ENCODE measurements at regions not wholly inside any gene's neighbourhood (a gene's known extent, or its start where the extent isn't known, plus 50 kb on each side); places are given as distances from the start of the nearest gene placed in this dataset.
"Not testable (repeated sequence)": the region's sequence is repeated elsewhere in the genome, so short reads cannot be mapped to it uniquely, and the experiment has no call there.

GRCh38 chr2:16973586-16974286 is 308.1 kb upstream of the CYRIA start:
- DNase-seq (ENCODE audit: low read depth in 1 of 2, low spot score in 1 of 2): no peak
- Histone ChIP-seq H3K4me3 (no peak overlapping the region), H3K9me3 (ENCODE audit: low read depth) (no peaks in the 10 kb centered on the region)

GRCh38 chr2:16972276-16972675 is 306.6 kb upstream of the CYRIA start:
- no peaks in the 10 kb centered on the region for H3K27me3 ChIP-seq
- TF ChIP-seq CTCF (IDR thresholded peaks at IDR 0.05; ENCODE audit: low read depth, low read length): no peak
- no peaks in the 10 kb centered on the region for H3K4me1 ChIP-seq (ENCODE audit: low read depth)
- H3K4me3 ChIP-seq: no peak overlapping the region
- no peaks in the 10 kb centered on the region for H3K36me3 ChIP-seq
- no peaks in the 10 kb centered on the region for H3K9me3 ChIP-seq (ENCODE audit: low read depth)
- no peak overlapping the region for H3K27ac ChIP-seq
- DNase-seq (ENCODE audit: low read depth in 1 of 2, low spot score in 1 of 2): no peak

More at GRCh38 chr2:16973586-16974286, 308.1 kb upstream of the CYRIA start:
- TF ChIP-seq CTCF (IDR thresholded peaks at IDR 0.05; ENCODE audit: low read depth, low read length): no peak
- no peaks in the 10 kb centered on the region for H3K4me1 ChIP-seq (ENCODE audit: low read depth)
- H3K27ac ChIP-seq: no peak overlapping the region
- no peaks in the 10 kb centered on the region for H3K36me3 ChIP-seq
- no peaks in the 10 kb centered on the region for H3K27me3 ChIP-seq

GRCh38 chr2:16971722-16972234 is 306.1 kb upstream of the CYRIA start:
- no peak for TF ChIP-seq CTCF (IDR thresholded peaks at IDR 0.05; ENCODE audit: low read depth, low read length)
- H3K36me3 ChIP-seq: no peaks in the 10 kb centered on the region
- no peaks in the 10 kb centered on the region for H3K9me3 ChIP-seq (ENCODE audit: low read depth)
- no peak for DNase-seq (ENCODE audit: low read depth in 1 of 2, low spot score in 1 of 2)
- no peak overlapping the region for H3K27ac ChIP-seq
- no peaks in the 10 kb centered on the region for H3K4me1 ChIP-seq (ENCODE audit: low read depth)
- H3K4me3 ChIP-seq: no peak overlapping the region
- H3K27me3 ChIP-seq: no peaks in the 10 kb centered on the region

- not testable (repeated sequence) for H3K4me1 ChIP-seq (ENCODE audit: low read depth); H3K27me3 ChIP-seq; H3K4me3 ChIP-seq; DNase-seq (ENCODE audit: low read depth in 1 of 2, low spot score in 1 of 2); H3K9me3 ChIP-seq (ENCODE audit: low read depth); H3K36me3 ChIP-seq; H3K27ac ChIP-seq
These were observed 305.3 kb upstream of the CYRIA start for GRCh38 chr2:16970948-16971347.

- Histone ChIP-seq H3K36me3 (no peaks in the 10 kb centered on the region), H3K27ac (no peak overlapping the region), H3K27me3 (no peaks in the 10 kb centered on the region), H3K4me1 (ENCODE audit: low read depth) (no peaks in the 10 kb centered on the region), H3K9me3 (ENCODE audit: low read depth) (no peaks in the 10 kb centered on the region), H3K4me3 (no peak overlapping the region)
- DNase-seq (ENCODE audit: low read depth in 1 of 2, low spot score in 1 of 2): no peak
- no peak for TF ChIP-seq CTCF (IDR thresholded peaks at IDR 0.05; ENCODE audit: low read depth, low read length)
These were observed 296.9 kb upstream of the CYRIA start for GRCh38 chr2:16962505-16962904.

GRCh38 chr2:16960579-16960978 is 294.9 kb upstream of the CYRIA start:
- Histone ChIP-seq H3K9me3 (ENCODE audit: low read depth) (no peaks in the 10 kb centered on the region), H3K4me3 (no peak overlapping the region), H3K27ac (no peak overlapping the region), H3K36me3 (no peaks in the 10 kb centered on the region), H3K4me1 (ENCODE audit: low read depth) (no peaks in the 10 kb centered on the region), H3K27me3 (no peaks in the 10 kb centered on the region)
- no peak for DNase-seq (ENCODE audit: low read depth in 1 of 2, low spot score in 1 of 2)
- TF ChIP-seq CTCF (IDR thresholded peaks at IDR 0.05; ENCODE audit: low read depth, low read length): no peak

All from cardiac muscle cell (in vitro differentiated cells and primary cell).